D341Med (cell line): ENCODE measurements at regions not wholly inside any gene's neighbourhood (a gene's known extent, or its start where the extent isn't known, plus 50 kb on each side); places are given as distances from the start of the nearest gene placed in this dataset.
"Not testable (repeated sequence)": the region's sequence is repeated elsewhere in the genome, so short reads cannot be mapped to it uniquely, and the experiment has no call there.

Experiments
- DNase-seq: peaks from one replicate; pipeline ENCODE4 v3.0.0; 2012; ENCODE audit warnings: low spot score

DNA sequence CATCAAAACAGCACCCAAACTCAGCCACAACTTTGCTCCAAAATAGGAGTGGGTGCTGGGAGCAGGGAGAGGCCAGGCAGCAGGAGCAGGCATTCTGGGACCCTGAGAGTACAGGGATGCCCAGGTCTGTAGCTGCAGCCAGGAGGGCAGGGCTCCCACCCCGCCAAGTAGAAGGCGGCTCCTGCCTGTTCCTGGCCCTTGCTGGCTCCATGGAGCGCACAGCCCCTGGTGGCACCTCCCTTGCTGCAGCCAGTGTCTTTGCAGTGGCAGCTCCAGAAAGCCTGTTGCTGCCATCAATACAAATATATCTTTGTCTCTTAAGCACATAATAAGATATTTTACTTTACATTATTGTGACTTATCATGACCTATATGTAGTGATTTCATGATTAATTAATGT, 1096.5 kb downstream of the FSCB start:
- no peak for DNase-seq

DNA sequence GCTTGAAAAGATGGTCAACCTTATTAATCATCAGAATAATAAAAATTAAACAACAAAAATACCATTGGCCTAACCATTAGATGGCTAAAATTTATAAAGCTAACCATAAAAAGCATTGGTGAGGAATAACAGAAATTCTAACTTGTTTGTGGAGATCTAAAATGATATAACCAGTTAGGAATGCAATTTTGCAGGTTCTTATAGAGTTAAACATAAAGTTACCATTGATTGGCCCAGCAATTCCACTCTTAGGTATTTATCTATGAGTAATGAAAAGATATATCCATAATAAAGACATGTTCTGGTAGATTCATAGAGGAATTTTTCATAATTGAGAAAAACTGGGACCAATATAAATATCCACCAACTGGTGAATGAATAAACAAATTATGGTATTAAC, 1098.6 kb downstream of the FSCB start:
- DNase-seq: no peak

DNA sequence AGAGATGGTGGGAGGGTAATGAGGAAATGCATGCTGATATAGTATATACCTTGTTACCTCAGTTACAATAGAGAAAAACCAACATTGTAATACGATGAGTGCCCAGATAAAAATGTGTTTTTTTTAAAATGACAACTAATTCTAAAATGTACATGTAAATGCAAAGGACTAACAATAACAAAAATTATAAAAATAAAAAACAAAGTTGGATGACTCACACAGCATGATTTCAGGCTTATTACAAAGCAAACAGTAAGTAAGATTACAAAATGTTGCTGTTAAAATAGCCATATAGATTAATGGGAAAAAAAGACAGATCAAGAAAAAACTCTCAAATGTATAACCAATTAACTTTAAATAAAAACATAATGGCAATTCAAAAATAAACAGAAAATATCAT, 1099.4 kb downstream of the FSCB start:
- DNase-seq: no peak

DNA sequence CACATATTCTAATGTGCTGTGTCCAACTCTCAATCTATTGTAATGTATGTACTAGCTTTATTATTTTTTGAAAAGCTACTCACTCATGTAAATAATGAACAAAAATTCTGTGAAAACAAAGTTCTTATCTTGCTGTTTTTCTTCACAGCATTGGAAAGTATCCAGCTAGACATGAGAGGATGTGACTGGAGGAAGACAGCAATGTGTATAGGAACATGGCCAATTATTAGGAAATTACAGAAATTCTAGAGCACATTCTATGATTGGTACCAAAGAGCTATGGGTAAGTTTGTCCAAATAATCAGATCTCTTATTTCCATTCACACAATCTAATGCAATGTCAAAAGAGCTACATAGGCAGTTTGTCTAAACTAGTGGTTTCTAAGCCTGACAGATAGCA, 1100.2 kb downstream of the FSCB start:
- no peak for DNase-seq

DNA sequence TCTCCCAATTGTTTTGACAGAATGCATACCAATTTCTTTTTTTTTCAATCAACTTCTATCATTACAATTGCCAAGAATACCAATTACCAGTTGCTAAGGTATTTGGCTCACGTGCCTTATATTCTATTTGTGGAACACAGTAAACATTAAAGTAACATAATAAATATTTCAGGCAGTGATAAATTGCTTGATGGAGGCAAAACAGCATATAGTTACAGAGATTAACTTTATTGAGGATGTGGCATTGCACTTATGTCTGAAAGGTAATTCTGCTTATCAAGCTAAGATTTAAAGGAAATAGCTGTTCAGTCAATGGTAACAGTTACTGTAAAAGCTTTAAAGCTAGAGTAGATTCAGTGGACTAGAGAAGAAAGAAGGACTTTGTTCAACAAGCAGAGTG, 1107.8 kb downstream of the FSCB start:
- DNase-seq: no peak

DNA sequence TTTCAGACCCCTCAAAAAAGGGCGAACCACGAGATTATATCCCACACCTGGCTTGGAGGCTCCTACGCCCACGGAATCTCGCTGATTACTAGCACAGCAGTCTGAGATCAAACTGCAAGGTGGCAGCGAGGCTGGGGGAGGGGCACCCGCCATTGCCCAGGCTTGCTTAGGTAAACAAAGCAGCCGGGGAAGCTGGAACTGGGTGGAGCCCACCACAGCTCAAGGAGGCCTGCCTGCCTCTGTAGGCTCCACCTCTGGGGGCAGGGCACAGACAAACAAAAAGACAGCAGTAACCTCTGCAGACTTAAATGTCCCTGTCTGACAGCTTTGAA, 1136.6 kb downstream of the FSCB start:
- not testable (repeated sequence) for DNase-seq

DNA sequence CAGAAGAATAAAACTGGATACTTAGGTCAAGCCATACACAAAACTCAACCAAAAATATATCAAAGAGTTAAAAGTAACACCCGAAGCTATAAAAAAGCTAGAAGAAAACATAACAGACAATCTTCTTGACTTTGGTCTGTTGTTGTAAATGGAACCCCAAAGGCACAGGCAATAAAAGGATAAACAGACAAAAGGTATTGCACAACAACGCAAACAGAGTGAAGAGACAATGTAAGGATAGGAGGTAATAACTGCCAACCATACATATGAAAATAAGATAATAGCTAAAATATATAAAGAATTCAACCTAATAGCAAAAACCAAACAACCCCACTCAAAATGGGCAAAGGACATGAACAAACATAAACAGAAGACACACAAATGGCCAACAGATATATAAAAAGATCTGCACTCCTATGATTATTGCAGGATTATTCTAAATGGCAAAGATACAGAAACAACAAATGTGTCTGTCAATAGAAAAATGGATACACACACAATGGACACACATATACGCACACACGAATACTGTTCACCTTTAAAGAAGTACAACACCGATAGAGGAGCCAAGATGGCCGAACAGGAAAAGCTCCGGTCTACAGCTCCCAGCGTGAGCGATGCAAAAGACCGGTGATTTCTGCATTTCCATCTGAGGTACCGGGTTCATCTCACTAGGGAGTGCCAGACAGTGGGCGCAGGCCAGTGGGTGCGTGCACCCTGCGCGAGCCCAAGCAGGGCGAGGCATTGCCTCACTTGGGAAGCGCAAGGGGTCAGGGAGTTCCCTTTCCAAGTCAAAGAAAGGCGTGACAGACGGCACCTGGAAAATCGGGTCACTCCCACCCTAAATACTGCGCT, 1137.1 kb downstream of the FSCB start:
- no peak for DNase-seq

DNA sequence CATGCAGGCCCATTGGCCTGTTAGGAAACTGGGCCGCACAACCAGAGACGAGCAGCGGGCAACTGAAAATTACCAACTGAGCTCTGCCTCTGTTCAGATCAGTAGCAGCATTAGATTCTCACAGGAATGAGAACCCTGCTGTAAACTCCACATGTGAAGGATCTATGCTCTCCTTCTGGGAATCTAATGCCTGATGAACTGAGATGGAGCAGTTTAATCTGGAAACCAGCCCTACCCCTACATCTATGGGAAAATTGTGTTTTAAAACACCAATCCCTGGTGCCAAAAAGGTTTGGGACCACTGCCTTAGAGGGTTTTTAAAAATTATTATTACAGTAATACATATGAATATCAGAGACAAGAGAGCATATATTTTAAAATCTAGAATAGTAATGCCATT, 1144.5 kb downstream of the FSCB start:
- DNase-seq: no peak

DNA sequence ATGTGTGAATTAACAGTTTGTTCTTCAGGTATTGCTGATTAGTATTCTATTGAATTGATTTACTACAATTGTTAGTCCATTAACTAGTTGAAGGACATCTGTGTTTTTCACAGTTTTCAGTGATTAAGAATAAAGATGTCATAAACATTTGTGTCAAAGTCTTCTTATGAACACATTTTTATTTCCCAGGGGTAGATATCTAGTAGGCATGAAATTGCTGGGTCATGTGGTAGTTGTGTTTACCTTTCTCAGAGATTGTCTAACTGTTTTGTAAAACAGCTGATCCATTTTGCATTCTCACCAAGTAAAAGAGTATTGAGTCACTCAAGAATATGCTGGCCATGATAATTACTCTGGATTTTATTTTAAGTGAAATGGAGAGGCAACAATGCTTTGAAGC, 1145.3 kb downstream of the FSCB start:
- DNase-seq: no peak

DNA sequence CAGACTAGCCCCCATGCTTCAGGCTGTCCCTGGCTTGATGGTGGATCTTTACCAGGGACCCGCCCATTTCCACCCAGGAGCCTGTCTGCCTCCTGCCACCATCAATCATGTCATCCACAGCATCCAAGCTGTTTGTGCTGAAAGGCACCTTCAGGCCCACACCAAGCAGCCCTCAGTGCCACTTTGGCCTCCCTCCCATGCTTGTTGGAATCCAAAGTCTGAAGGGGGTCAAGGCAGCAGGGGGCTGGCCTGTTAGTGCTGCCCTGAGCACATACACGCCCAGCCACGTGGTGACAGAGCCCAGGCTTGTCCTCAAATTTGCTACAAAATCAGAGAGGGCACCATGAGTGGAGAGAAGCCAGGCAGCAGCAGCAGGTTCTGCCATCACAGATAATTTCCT, 1146.8 kb downstream of the FSCB start:
- no peak for DNase-seq

DNA sequence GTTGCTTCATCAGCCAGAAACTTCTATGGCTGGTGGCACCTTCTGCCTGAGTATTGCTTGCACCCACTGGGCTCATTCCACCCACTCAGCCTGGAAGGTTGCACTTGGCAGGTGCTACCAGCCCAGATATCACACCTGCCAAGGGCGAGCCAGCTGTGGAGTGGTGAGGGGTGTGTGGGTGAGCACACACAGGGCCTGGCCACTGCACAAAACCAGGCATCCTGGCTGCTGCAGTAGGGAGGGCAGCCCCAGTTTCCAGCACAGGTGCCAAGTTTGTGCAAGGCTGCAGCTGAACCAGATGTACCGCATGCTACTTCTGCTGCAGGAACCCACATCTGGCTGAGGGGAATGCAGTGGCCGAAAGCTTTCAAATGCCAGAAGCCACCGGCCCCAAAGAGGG, 1147.8 kb downstream of the FSCB start:
- DNase-seq: no peak

DNA sequence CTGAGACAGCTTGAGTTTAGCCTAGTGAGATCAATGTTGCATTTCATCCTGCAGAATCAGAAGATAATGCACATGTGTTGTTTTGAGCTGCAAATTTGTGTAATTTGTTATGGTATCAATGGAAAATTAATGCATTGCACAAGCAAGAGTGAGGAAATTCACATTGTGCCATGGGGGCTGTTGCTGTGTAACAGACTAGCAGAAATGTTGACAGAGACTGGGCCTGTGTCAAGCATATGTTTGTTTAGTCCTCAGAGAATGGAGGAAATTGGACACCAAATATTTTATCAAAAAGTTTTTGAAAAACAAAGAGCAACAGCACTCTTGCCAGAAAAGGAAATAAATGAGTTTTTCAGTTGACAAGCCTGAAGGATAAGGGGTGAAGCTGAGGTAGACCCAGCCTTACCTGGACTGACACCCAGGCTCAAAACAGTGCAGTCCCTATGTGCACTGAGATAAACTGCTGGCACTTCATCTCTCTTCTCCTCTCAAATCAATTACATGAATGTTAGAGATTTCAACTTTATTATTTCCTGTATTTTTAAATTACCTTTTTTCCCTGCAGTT, 1150.0 kb downstream of the FSCB start:
- DNase-seq: no peak

DNA sequence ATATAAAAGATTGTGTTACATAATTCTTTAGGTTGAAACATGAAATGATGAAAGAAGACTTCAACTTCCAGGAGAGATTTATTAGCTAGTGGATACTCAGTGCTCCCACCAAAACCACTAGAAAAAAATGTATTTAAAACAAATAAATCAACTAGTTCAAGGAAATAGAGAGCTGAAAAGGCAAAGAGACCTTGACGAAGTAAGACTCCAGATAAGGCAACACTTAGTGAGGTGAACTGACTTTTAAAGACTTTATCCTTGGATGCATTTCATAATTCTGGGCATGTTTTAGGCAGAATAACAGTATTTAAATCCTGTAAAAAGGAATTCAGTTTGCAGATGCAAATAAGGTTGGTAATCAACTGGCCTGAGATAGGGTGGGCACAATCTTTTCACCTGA, 1150.7 kb downstream of the FSCB start:
- no peak for DNase-seq

DNA sequence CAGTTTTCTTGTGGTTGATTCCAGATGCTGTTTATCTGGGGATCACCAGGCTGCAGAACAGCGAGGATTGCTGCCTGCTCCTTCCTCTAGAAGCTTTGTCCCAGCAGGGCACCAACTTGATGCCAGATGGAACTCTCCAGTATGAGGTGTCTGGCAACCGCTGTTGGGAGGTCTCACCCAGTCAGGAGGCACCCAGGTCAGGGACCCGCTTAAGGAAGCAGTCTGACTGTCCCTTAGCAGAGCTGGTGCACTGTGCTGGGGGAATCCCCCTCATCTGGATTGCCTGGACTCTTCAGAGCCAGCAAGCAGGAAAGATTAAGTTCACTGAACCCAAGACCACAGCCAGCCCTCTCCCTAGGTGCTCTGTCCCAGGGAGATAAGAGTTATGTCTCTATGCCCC, 1165.2 kb downstream of the FSCB start:
- no peak for DNase-seq

DNA sequence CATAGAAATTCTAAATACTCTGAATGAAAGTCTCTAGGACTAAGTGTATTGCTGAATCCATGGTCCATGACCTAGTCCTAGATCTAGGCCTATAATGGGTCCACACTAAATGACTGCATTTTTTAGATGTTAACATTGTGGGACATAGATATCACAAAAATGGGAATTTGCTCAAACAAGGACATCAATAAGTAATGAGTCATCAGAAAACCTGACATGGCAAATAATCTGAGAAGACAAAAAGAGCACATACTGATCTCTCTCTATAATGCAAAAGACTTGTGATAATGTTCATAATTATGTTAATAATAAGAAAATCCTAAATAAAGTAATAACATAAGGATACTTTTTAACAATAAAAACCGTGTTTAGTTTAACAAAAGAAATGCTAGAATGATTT, 1168.4 kb downstream of the FSCB start:
- no peak for DNase-seq

DNA sequence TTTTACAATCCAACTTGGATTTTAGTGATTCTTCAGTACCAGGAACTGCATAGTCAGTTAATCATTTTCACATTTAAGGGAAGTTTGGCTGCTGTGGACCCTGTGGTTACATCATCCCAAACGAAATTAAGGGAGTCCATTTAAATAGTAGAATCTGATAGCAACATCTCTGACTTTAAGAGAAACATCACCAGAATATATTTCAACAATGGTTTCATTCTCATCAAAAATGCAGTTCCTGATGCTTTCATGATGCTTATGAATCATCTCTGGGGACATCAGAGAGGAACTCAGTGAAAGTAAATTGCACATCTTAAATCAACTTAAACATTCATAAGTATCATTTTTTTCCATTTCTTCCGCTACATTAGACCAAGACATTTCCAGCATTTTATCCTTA, 1170.7 kb downstream of the FSCB start:
- DNase-seq: no peak

DNA sequence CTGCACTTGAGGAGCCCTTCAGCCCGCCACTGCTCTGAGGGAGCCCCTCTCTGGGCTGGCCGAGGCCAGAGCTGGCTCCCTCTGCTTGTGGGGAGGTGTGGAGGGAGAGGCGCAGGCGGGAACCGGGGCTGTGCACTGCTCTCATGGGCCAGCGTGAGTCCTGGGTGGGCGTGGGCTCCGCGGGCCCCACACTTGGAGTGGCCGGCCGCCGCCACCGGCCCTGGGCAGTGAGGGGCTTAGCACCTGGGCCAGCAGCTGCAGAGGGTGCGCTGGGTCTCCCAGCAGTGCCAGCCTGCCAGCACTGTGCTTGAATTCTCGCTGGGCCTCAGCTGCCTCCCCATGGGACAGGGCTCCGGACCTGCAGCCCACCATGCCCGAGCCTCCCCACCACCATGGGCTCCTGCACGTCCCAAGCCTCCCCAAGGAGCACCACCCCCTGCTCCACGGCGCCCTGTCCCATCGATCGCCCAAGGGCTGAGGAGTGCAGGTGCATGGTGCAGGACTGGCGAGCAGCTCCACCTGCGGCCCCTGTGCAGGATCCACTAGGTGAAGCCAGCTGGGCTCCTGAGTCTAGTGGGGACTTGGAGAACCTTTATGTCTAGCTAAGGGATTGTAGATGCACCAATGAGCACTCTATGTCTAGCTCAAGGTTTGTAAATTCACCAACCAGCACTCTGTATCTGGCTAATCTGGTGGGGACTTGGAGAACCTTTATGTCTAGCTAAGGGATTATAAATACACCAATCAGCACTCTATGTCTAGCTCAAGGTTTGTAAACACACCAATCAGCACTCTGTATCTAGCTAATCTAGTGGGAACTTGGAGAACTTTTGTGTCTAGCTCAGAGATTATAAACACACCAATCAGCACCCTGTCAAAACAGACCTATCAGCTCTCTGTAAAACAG, 1180.3 kb downstream of the FSCB start:
- not testable (repeated sequence) for DNase-seq

DNA sequence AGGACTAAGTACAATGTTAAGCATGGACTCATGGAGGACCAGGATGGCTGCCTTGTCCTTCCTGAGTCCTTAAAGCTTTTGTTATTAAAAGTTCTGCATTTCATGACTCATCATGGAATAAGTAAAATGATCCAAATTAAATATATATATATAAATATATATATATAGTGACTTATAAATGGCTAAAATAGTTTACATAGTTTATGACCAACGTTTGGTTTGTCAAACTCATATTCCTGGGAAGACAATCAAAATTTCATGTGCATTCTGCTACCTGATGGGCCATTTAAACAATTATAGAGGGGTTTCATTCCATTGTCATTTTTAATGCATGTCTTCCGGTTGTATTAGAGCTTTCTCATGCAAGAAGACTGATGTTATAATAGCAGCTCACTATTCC, 1190.7 kb downstream of the FSCB start:
- no peak for DNase-seq

DNA sequence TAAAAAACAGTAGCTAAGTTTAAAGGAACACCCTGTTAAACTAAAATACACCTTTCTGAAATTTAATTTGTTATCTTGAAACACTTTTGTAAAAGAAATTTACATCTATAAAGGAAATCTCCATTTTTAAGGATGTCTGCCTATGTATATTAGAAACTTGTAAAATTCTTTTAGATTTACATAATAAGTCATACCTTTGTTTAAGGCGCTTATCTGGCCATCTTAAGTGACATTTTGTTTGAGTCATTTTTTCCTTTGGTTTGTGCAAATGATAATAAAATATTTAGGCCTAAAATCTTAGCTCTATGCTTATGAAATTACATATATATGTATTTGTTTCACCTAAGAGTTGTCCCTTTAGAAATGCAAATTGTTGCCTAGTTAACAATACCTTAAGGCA, 1193.4 kb downstream of the FSCB start:
- no peak for DNase-seq

DNA sequence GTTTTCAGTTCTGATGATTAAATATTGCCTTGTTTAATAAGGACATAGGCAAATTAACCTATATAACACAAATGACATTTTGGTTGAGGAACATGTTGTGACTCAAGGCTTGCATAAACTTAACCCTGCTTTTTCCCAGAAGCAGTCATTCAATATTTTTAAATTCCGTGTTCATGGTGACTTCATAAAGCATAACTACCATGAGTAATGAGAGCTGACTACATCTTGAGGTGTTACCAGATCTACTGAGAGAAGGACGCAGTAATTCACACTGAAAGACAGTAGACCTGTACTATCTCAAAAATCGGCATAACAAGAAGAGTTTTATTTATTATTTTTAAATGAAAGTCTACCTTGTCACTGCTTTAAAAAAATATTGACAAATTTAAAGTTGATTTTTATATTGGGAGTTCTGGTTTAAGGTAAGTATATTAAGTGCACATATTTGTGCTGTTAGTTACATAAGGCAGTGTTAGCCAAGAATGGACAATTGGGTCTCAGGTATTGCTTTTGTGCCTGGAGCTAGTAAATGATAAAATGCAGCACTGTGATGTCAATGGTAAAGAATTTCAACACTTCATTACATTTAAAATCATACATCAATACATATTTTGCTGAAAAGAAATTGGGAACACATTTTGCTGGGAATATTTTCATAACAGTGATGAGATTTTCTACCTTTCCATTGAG, 1198.5 kb downstream of the FSCB start:
- DNase-seq: no peak

DNA sequence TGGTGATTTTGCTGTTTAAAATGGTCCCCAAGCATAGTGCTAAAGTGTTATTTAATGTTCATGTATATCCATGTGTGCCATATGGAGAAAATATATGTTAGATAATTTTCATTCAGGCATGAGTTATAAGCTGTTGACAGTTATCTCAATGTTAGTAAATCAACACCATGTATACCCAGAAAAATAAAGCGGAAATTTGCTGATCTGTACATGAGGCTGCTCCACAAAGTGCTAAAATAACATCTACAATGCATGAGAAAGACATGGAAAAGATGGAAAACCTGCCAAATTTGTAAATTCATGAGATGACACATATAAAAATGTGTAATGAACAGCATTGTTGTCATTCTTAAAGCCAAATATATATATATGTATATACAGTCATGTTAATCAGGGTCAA, 1199.2 kb downstream of the FSCB start:
- DNase-seq: no peak

DNA sequence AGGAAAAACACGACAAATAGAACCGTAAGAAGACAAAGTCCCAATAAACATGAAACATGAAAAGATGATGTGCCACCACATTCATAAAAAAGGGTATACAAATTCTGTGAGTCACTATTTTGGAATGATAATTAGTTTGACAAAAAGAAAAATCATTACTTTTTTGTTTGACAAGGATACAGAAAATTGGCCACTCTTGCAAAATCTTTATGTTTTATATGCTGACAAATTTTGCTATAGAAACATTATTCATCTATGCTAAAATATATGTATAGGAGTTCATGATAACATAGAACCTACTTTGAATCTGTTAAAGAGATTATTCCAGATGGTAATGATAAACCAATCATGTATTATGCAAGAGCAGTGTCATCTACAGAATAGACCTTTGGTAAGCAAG, 1201.0 kb downstream of the FSCB start:
- DNase-seq: no peak

DNA sequence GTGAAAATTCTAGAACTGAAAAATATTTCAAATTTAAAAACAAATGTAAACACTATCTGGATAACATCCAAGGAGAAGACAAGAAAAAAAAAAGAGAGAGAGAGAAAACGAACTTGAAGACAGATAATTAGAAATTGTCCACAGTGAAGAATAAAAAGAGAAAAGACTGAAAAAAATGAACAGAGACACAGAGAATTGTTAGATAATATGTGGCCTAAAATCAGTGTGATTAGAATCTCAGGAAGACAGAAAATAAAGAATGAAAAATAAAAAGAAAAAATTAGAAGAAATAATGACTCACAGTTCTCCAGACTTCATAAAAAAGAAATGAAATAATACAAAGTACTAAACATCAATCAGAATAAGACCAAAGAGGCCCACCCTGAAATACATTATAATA, 1209.3 kb downstream of the FSCB start:
- no peak for DNase-seq
